H1 (cell line): ENCODE measurements at regions not wholly inside any gene's neighbourhood (a gene's known extent, or its start where the extent isn't known, plus 50 kb on each side); places are given as distances from the start of the nearest gene placed in this dataset.

ENCODE experiments used
- CTCF ChIA-PET: fragments of 300-600 bp; sonication (Branson Sonifier 250); formaldehyde crosslinking; loops from one replicate; lab custom pipeline; 2021; ENCODE audit not compliant: partially characterized antibody; lab: Charles Lee
- POLR2A ChIA-PET: fragments of 300-600 bp; sonication (Branson Sonifier 250); formaldehyde crosslinking; loops from one replicate; lab custom pipeline; 2021; ENCODE audit warnings: inconsistent platforms; ENCODE audit not compliant: partially characterized antibody; lab: Charles Lee
- DNase-seq, 2 experiments: peaks; one replicate each; pipeline versions ENCODE4 v3.0.0 to v3.0.0-alpha.2; 2010 to 2022; ENCODE audit warnings: low spot score in 2 of 2, low read depth in 1 of 2, mixed read lengths in 1 of 2
- FAIRE-seq: peaks from 2 replicates; lab custom pipeline; 2011; peaks lifted over from hg19 to GRCh38; lab: Jason Lieb, UNC
- H2AFZ ChIP-seq: 2 replicates; pipeline ENCODE4 v1.8.1; 2012; ENCODE audit warnings: low read length, inconsistent platforms
- H2AK5ac ChIP-seq: 2 replicates; pipeline ENCODE4 v1.6.1; 2013; ENCODE audit warnings: low read depth, low read length
- H2BK120ac ChIP-seq: replicated peaks from 2 replicates; pipeline ENCODE3; 2013; ENCODE audit warnings: low read depth, low read length, inconsistent platforms
- H2BK12ac ChIP-seq: 2 replicates; pipeline ENCODE4 v1.6.1; 2013; ENCODE audit warnings: low read depth, low read length
- H2BK15ac ChIP-seq: 2 replicates; pipeline ENCODE4 v1.6.1; 2013; ENCODE audit warnings: low read length
- H2BK20ac ChIP-seq: 2 replicates; pipeline ENCODE4 v1.6.1; 2013; ENCODE audit warnings: low read length
- H2BK5ac ChIP-seq: 2 replicates; pipeline ENCODE4 v1.6.1; 2013; ENCODE audit warnings: low read depth, low read length
- H3K14ac ChIP-seq: 2 replicates; pipeline ENCODE4 v1.6.1; 2013; ENCODE audit warnings: inconsistent platforms; ENCODE audit not compliant: insufficient read length
- H3K18ac ChIP-seq: 2 replicates; pipeline ENCODE4 v1.6.1; 2013; ENCODE audit warnings: low read length; ENCODE audit errors: extremely low read depth
- H3K23ac ChIP-seq: 2 replicates; pipeline ENCODE4 v1.6.1; 2013; ENCODE audit warnings: inconsistent platforms; ENCODE audit not compliant: insufficient read length
- H3K23me2 ChIP-seq: 2 replicates; pipeline ENCODE4 v1.6.1; 2013; ENCODE audit warnings: low read depth, low read length
- H3K27ac ChIP-seq: 2 replicates; pipeline ENCODE4 v1.6.1; 2011; ENCODE audit warnings: low read depth, low read length, inconsistent platforms
- H3K27me3 ChIP-seq, 4 experiments: replicated peaks in 1 of 4; 1 replicate in 1 of 4; 2 replicates in 3 of 4; pipeline versions ENCODE4 v1.6.1 to v1.8.1; 2011 to 2013; ENCODE audit warnings: low read length in 3 of 4, mild to moderate bottlenecking in 3 of 4, inconsistent platforms in 2 of 4, mixed read lengths in 2 of 4, moderate library complexity in 1 of 4; ENCODE audit not compliant: control insufficient read depth in 3 of 4, insufficient read depth in 3 of 4; ENCODE audit errors: extremely low read depth in 1 of 4
- H3K36me3 ChIP-seq, 4 experiments: 2 replicates each; pipeline versions ENCODE4 v1.6.1 to v1.8.1; 2011 to 2013; ENCODE audit warnings: mild to moderate bottlenecking in 4 of 4, low read length in 3 of 4, moderate library complexity in 2 of 4, control low read depth in 1 of 4, inconsistent platforms in 1 of 4; ENCODE audit not compliant: insufficient read depth in 4 of 4, control insufficient read depth in 2 of 4
- H3K4ac ChIP-seq: replicated peaks from 2 replicates; pipeline ENCODE3; 2013; ENCODE audit warnings: low read length, low read depth, mixed read lengths, inconsistent platforms; ENCODE audit not compliant: insufficient read length
- H3K4me1 ChIP-seq, 4 experiments: replicated peaks in 1 of 4; 1 replicate in 1 of 4; 2 replicates in 3 of 4; pipeline versions ENCODE4 v1.6.1 to v1.8.1; 2011 to 2013; ENCODE audit warnings: low read length in 3 of 4, inconsistent platforms in 2 of 4, mixed read lengths in 1 of 4; ENCODE audit not compliant: insufficient read depth in 4 of 4, control insufficient read depth in 3 of 4
- H3K4me2 ChIP-seq, 2 experiments: 2 replicates each; pipeline versions ENCODE4 v1.6.1 to v1.8.1; 2011 to 2013; ENCODE audit warnings: low read depth in 2 of 2, low read length in 2 of 2, control low read depth in 1 of 2, inconsistent platforms in 1 of 2, mild to moderate bottlenecking in 1 of 2; ENCODE audit not compliant: insufficient read depth in 1 of 2
- H3K4me3 ChIP-seq, 4 experiments: fragments of 200-600, 300-600 bp in 1 of 4; sonication (generic), shearing (Covaris generic), sonication (Bioruptor Twin) in 1 of 4; 2 replicates each; pipeline versions ENCODE4 v1.5.1 to v1.8.1; 2011 to 2016; ENCODE audit warnings: low read length in 4 of 4, low read depth in 3 of 4, control low read depth in 2 of 4, inconsistent platforms in 2 of 4, mild to moderate bottlenecking in 2 of 4, mixed read lengths in 1 of 4, moderate library complexity in 1 of 4; ENCODE audit not compliant: insufficient read depth in 2 of 4; ENCODE audit errors: extremely low read depth in 1 of 4
- H3K56ac ChIP-seq: replicated peaks from 2 replicates; pipeline ENCODE3; 2013; ENCODE audit warnings: low read depth, mild to moderate bottlenecking, mixed read lengths, low read length, inconsistent platforms; ENCODE audit not compliant: insufficient read length
- H3K79me1 ChIP-seq: 2 replicates; pipeline ENCODE4 v1.6.1; 2013; ENCODE audit warnings: low read depth, low read length, control low read depth
- H3K79me2 ChIP-seq, 2 experiments: 2 replicates each; pipeline versions ENCODE4 v1.6.1 to v1.8.1; 2012 to 2013; ENCODE audit warnings: low read length in 2 of 2, mild to moderate bottlenecking in 2 of 2, inconsistent platforms in 1 of 2; ENCODE audit not compliant: insufficient read depth in 2 of 2, control insufficient read depth in 1 of 2
- H3K9ac ChIP-seq, 4 experiments: replicated peaks in 1 of 4; 1 replicate in 1 of 4; 2 replicates in 3 of 4; pipeline versions ENCODE4 v1.6.1 to v1.8.1; 2011 to 2013; ENCODE audit warnings: low read depth in 3 of 4, low read length in 3 of 4, control low read depth in 2 of 4, mild to moderate bottlenecking in 2 of 4, moderate library complexity in 2 of 4, inconsistent platforms in 1 of 4; ENCODE audit errors: extremely low read depth in 1 of 4
- H3K9me3 ChIP-seq, 2 experiments: 2 replicates each; pipeline versions ENCODE4 v1.6.1 to v1.8.1; 2012 to 2013; ENCODE audit warnings: mild to moderate bottlenecking in 2 of 2, moderate library complexity in 2 of 2, control low read depth in 1 of 2, inconsistent platforms in 1 of 2, low read depth in 1 of 2, low read length in 1 of 2, mixed read lengths in 1 of 2; ENCODE audit not compliant: insufficient read depth in 2 of 2
- H4K20me1 ChIP-seq, 2 experiments: replicated peaks in 1 of 2; 2 replicates each; pipeline versions ENCODE3 to v1.8.1; 2011 to 2013; ENCODE audit warnings: inconsistent platforms in 2 of 2, low read length in 2 of 2, mild to moderate bottlenecking in 1 of 2; ENCODE audit not compliant: insufficient read depth in 2 of 2, control insufficient read depth in 1 of 2
- H4K5ac ChIP-seq: 2 replicates; pipeline ENCODE4 v1.6.1; 2013; ENCODE audit warnings: low read length, low read depth, mixed read lengths, inconsistent platforms; ENCODE audit not compliant: insufficient read length
- H4K8ac ChIP-seq: 2 replicates; pipeline ENCODE4 v1.8.0; 2013; ENCODE audit warnings: mild to moderate bottlenecking, moderate library complexity, low read length, inconsistent platforms; ENCODE audit not compliant: insufficient read depth; ENCODE audit errors: extremely low read depth
- H4K91ac ChIP-seq: replicated peaks from 2 replicates; pipeline ENCODE3; 2013; ENCODE audit warnings: low read length, mixed read lengths, inconsistent platforms; ENCODE audit not compliant: insufficient read length
- NANOG ChIP-seq: IDR thresholded peaks from 2 replicates; pipeline ENCODE4 v1.6.1; 2011; ENCODE audit warnings: low read length, low read depth, mild to moderate bottlenecking, inconsistent platforms; ENCODE audit not compliant: insufficient read depth, poor library complexity, severe bottlenecking
- TAF7 ChIP-seq: optimal IDR thresholded peaks from 2 replicates; pipeline ENCODE3; 2011; ENCODE audit warnings: low read depth, mild to moderate bottlenecking, inconsistent platforms, low read length, moderate library complexity, borderline replicate concordance
- WGBS, 2 experiments: shearing (Covaris generic) in 1 of 2; methylation state at CpG; one replicate each; pipeline versions ENCODE4 v1.1.6 to v1.1.7; 2013 to 2015; ENCODE audit warnings: low lambda C conversion rate in 2 of 2, mixed read lengths in 2 of 2, inconsistent platforms in 1 of 2, low coverage in 1 of 2, missing lambda C conversion rate in 1 of 2; ENCODE audit not compliant: insufficient replicate concordance in 2 of 2, insufficient coverage in 1 of 2, insufficient read length in 1 of 2; ENCODE audit errors: extremely low coverage in 1 of 2, missing lambda C conversion rate in 1 of 2; 5-methylcytosine and 5-hydroxymethylcytosine counted together

DNA sequence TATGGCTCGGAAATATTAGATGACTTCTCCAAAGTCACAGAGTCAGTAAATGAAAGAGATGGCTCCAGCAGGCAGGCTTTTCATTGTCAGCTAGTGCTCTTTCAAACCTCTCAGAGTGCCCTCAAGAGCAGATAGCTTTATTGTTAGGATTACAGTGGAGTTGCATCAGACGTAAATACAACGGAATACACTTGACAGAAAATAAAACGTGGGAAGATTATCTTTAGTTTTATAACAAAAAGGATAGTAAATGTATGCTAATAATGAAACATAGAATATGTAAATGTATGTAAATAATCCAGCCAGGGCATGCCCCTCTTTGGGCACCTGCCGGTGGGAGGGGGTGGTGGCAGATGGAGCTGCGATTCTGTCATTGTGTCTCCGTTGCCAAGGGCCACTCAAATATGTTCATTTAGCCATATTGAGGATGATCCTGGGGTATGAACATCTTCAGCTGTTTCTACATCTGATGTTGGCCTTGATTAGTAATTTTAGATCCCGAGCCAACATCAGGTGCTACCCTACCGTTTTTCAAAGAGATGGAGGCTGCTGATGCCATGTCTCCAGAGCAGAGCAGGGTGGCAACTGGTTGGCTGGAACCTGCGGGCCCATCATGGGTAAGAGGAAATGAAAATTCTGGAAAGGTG lies 358.3 kb upstream of the SULF2 start:
- CTCF ChIA-PET, result interaction anchor here (1.0 kb wide), 1 partner anchor 477 kb away, joined by 3 read pairs; no protein-coding TSS in a partner anchor
- POLR2A ChIA-PET, result no interaction called here
- Histone ChIP-seq H3K36me3 (no peaks in the 10 kb centered on the region), H3K79me2 (no peaks in the 10 kb centered on the region), H3K4me1 (peaks cover 0 to 2% (median 0%) of the 10 kb centered on the region in 4 experiments; a peak in 2 of 7 replicates), H4K8ac (no peak overlapping the region), H4K20me1 (no peaks in the 10 kb centered on the region), H2BK120ac (no peak overlapping the region), H2BK20ac (no peak overlapping the region), H3K27me3 (no peaks in the 10 kb centered on the region), H3K23ac (no peak overlapping the region), H3K27ac (no peak overlapping the region), H3K23me2 (no peaks in the 10 kb centered on the region), H3K56ac (no peak overlapping the region), H3K9me3 (peaks cover 8 to 9% of the 10 kb centered on the region in 2 experiments), H3K14ac (no peak overlapping the region), H3K9ac (no peak overlapping the region), H3K79me1 (no peaks in the 10 kb centered on the region), H2BK5ac (no peak overlapping the region), H2BK12ac (peak overlapping the region; percentile 27; the same call in 1 of the 2 replicates), H3K4me2 (no peak overlapping the region), H2AFZ (no peak overlapping the region), H3K4me3 (no peak overlapping the region), H2AK5ac (0 out of 2 replicates have a peak overlapping the region, but pooled peaks have one; percentile 24), H3K4ac (no peak overlapping the region), H4K5ac (no peak overlapping the region), H4K91ac (no peak overlapping the region), H3K18ac (no peak overlapping the region), H2BK15ac (no peak overlapping the region)
- peak; percentile 51 for TF ChIP-seq TAF7
- TF ChIP-seq NANOG, result no peak
- no peak for DNase-seq
- no peak for FAIRE-seq
- WGBS, 2 experiments, result 91% methylated on average over 10 of the region's 10 CpGs; no CpG with 5 or more reads in 1 of the 2 experiments
